H54 (cell line): ENCODE measurements at regions not wholly inside any gene's neighbourhood (a gene's known extent, or its start where the extent isn't known, plus 50 kb on each side); places are given as distances from the start of the nearest gene placed in this dataset.

Experiments used
- DNase-seq: peaks from one replicate; pipeline ENCODE4 v3.0.0; 2011; ENCODE audit warnings: low spot score, mixed read lengths; ENCODE audit not compliant: insufficient read length
- FAIRE-seq: peaks from 3 replicates; lab custom pipeline; 2011; peaks lifted over from hg19 to GRCh38; lab: Jason Lieb, UNC
- POLR2A ChIP-seq: IDR thresholded peaks from 2 replicates; pipeline ENCODE4 v1.6.1; 2011; ENCODE audit warnings: low read depth, mild to moderate bottlenecking, low read length

DNA sequence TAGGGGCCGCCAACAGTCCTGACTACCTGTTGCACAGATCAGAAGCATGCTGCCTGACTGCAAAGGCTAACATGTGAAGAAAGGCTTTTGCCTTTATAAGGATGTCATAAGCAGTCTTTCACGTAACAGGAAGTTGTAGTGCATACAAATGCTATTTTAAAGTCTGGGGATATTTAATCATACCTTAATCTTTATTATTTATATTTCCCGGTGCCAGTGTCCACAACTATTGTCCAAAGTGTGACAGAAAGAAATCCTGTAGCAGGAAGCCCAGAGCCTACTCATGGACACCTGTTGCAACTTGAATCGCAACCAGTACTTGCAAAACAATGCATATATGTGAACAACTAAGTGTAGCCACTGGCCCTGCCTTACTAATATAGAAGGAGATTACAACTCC is 235.8 kb downstream of the ALDH8A1 start:
- no peak for TF ChIP-seq POLR2A
- FAIRE-seq (no peak), DNase-seq (no peak)

DNA sequence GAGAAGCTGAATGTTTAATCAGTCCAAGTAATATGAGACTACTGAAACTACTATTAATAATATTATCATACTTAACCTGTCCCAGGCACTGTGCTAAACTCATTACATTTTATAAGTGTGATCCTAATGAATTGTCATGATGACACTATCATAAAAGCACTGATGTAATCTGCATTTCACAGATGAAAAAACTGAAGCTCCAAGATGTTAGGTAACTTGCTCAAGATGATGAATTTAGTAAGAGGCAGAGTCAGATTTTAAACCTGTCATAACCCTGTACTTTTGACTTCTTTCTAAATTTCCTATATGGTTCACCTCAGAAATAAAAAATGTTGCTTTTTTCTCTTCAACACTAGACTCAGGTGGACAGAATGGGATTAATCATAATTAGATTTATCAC is 237.6 kb downstream of the ALDH8A1 start:
- no peak for FAIRE-seq

DNA sequence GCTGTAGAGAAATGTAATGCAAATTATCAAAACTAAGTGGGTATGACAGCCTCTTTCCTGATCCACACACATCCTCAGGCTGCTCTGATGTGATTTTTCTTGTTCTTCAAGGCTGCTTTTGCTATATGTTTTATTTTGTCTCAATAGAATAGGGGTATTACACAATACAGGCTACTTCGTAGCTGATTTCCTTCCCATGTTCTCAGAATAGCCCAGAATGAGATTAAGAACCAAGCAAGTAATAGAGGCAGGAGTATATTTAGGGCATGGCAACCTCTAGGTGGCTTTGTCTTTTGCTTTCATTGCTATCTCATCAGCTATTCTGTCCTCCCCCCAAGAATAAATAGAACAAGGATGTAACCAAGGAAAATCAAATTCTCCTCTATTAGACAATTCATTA is 241.8 kb downstream of the ALDH8A1 start:
- no peak for DNase-seq
- no peak for FAIRE-seq
- no peak for TF ChIP-seq POLR2A

More for the DNA sequence above, 237.6 kb downstream of the ALDH8A1 start:
- DNase-seq, result no peak
- TF ChIP-seq POLR2A, result no peak

DNA sequence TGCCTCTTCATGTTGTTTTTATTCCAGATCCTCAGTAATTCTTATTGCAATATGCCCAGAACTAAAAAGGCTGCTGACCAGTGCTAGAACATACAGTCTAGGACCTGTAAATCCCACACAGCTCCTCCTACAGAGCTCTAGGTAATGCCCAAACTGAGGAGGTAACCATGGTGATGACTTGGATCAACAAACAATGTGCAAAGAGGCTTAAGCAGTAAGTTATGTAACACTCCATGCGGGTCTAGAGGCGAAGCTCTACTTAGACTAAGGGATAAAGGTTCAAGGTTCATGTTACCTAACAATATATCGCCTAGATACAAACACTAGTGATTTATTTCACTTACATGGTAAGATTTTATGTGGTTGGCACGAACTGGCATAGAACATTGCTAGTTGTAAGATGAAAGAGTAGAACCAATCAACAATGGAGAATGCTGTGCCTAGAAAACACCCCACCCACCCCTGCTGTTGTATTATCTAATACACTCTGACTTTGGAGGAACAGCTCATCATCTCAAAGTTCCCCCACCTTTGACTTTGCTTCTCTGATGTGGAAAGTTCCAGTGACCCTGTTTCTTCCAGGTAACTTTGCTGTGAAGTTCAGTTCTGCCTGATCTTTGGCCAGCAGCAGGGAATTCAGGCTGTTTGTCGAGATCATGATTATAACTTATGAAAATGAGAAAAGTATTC is 242.4 kb downstream of the ALDH8A1 start:
- FAIRE-seq (no peak), DNase-seq (no peak)
- no peak for TF ChIP-seq POLR2A

DNA sequence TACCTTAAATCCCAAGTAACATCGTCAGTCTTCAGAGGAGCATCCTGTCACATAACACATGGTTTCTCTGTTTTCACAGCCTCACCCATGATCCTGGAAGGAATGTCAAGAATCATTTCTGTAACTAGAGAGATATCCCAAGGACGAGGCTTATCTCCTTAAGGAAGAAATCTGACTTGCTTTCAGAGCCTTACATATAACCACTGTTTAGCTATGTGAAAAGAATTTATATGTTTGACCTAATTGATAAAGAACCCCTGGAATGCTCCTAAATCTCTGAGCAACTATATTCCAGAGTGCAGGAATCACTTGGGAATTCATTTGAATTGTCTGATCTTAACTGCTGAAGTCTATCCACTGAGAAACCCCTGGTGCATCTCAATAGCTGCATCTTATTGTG is 243.1 kb downstream of the ALDH8A1 start:
- TF ChIP-seq POLR2A, result no peak
- DNase-seq (no peak), FAIRE-seq (no peak)

DNA sequence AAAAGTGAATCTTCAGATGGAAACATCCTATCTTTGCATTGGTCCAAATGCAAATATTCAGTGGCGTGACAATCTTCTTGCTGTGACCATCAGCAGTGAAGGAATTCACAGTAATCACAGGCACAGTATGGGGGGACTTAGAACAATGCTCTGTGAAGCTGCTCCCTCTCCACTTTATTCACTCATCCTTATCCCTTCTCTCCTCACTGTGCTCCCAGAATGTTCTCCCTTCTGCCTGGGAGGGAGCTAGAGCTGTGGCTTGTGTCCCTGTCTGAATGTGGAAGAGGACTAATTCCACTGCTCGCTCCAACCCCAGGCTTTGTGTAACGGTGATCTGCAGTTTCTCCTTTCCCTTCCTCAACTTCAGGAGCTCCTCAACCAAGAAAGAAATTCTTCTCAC is 243.7 kb downstream of the ALDH8A1 start:
- DNase-seq (no peak), FAIRE-seq (no peak)
- TF ChIP-seq POLR2A, result no peak

DNA sequence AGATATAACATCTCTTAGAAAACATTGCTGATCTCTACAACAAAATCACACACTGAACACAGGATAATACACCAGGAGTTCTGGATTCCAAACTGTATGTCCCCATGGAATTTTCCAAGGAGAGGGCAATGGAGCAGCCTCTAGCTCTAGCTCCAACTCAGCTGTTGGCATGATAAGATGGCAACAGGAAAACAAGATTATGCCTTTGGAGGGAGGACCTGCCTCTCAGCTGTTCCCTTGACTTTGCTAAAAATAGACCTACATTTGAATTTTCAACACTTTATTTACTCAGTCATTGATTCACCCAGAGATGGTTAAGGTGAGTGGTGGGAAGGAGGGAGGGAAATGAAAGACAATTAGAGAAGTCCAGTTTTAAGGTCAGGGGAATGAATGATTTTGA is 246.7 kb downstream of the ALDH8A1 start:
- DNase-seq (no peak), FAIRE-seq (no peak)
- no peak for TF ChIP-seq POLR2A

DNA sequence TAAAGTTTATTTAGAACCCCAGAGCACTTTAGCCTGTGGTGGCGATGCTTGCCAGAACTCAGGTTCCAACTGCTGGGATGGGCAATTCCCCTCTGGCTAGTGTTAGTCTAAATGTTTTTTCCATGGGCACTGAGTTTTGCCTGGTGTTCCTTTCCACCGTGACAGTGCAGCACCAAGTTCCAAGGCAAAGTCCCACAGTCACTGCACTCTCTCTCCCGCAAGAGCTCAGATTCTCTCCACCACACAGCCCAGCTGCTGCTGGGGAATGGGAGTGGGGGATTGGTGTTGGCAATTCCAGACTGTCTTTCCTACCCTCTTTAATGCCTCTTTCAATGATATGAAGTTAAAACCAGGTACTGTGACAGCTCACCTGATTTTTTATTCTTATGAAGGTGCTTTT is 247.6 kb downstream of the ALDH8A1 start:
- DNase-seq (no peak), FAIRE-seq (no peak)
- TF ChIP-seq POLR2A, result no peak

DNA sequence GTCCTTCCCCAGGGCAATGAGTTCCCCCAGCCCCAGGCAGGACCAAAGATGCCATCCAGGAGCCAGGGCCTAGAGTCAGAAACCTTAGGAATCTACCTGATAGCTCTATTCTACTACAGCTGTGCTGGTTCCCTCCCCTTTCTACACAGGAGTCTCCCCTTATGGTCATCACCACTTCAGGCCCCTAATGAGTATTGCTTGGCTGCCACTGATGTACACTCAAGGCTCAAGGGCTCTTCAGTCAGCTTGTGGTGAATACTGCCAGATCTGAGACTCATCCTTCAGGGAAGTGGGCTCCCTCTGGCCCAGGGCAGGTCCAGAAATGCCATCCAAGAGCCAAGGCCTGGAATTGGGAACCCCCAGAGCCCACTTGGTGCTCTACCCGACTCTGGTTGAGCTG is 248.6 kb downstream of the ALDH8A1 start:
- FAIRE-seq (no peak), DNase-seq (no peak)
- TF ChIP-seq POLR2A, result no peak

DNA sequence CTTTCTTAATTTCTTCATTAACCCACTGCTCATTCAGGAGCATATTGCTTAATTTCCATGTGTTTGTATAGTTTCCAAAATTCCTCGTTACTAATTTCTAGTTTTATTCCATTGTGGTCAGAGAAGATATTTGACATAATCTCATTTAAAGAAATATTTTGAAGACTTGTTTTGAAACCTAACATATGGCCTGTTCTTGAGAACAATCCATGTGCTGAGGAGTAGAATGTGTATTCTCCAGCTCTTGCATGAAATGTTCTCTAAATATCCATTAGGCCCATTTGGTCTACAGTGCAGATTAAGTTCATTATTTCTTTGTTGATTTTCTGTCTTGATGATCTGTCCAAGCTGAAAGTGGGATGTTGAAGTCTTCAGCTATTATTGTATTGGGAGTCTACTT is 251.7 kb downstream of the ALDH8A1 start:
- no peak for TF ChIP-seq POLR2A
- no peak for FAIRE-seq
- no peak for DNase-seq

DNA sequence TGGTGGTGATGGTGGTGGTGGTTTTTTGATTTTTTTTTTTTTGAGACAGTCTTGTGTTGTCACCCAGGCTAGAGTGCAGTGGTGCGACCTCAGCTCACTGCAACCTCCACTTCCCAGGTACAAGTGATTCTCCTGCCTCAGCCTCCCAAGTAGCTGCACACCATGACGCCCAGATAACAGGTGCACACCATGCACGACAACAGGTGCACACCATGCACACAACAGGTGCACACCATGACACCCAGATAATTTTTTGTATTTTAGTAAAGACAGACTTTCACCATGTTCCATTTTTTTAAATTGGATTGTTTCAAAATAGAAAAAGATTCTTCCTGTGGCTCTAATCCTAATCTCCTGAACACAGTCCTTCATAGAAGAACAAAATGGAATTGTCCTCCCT is 257.9 kb downstream of the ALDH8A1 start:
- no peak for FAIRE-seq
- TF ChIP-seq POLR2A, result no peak
- DNase-seq, result no peak

DNA sequence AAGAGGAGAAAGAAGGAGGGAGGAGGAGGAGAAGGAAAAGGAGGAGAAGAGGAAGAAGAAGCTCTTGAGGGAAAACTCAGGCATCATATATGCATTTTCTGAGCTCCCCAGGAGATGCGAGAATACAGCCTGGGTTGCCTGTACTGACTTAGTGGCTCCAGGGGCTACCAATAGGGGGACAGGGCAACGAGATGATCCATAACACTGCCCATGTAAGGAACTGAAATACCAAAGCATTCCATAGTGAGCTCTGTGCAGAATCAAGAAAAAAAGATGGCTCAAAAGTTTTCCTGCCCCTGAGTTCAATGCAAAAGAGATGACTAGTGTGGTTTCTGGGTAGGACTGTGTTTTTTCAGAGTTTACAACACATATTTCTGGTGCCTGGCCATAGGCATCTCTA is 258.7 kb downstream of the ALDH8A1 start:
- no peak for DNase-seq
- no peak for FAIRE-seq
- no peak for TF ChIP-seq POLR2A

DNA sequence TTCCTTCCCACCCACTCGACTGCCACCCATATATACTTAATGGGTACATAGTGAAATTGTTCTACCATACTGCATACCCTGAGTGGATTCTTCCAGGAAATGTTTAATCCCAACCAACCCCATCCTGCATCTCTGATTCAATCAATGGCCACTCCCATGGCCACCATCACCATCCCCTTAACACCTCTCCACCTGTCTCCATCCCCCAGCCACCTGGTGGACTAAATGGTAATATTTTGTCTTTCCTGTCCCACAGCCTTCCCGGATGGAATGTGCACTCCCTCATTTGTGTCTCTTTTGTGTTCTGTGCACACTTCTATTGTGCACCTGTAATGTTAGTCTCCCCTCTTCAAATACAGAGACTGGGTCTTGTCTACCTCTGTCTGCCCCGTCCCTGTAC is 259.9 kb downstream of the ALDH8A1 start:
- DNase-seq (no peak), FAIRE-seq (no peak)
- TF ChIP-seq POLR2A, result no peak

DNA sequence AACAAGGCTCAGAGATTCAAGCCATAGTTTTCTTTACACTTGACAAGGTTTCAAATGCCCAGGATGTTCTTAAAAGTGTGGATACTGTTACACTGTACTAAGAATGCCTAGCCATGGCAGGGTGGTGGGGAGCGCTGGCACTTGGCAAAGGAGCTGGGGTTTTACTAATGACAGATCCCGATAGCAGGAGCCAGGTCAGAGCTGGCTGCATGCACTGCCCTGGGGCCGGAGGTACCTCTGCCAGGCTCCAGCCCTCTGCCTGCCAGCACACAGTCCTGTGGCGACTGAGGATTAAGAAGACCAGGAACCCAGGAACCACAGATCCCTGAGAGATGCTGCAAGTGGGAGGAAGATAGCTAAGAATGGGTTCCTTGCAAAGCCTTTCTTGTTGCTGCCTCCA is 260.3 kb downstream of the ALDH8A1 start:
- FAIRE-seq (no peak), DNase-seq (no peak)
- no peak for TF ChIP-seq POLR2A

DNA sequence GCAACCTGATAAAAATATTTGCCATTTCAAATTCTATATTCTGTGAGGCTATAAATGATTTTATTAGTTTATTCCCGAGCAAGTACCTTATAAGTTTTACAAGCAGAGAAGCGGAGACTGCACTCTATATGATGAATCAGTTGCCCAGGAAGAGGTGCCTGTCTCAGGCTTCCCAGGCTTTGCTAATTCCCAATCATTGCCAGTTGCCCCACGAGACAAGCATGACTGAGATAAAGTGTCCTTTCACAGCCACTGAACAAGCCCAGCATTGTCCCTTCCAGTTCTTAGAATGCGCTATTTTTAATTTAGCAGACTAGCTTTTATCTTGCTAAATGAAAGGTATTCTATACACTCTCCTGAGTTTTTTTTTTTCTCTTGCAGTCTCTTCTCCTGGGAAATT is 260.7 kb downstream of the ALDH8A1 start:
- TF ChIP-seq POLR2A, result no peak
- DNase-seq, result no peak

DNA sequence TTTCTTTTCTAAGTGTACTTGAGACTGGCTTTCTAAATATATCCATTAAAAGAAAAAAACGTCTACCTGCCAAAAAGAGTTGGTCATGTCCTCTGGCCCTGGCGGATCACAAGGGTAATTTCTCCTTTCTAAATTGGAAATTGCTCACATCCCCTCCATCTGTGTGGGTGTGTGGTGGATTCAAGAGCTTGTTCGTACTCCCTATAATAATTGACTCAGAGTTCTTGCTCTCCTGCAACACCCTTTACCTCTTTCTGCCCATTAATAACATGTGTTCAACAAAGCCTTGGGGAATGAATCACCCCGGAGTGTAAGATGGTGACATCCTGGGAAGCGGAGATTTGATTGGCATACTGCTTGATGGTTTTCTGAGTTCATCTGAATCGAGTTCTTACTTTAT is 263.8 kb downstream of the ALDH8A1 start:
- TF ChIP-seq POLR2A, result no peak
- FAIRE-seq (no peak), DNase-seq (no peak)

More for the DNA sequence above, 260.7 kb downstream of the ALDH8A1 start:
- no peak for FAIRE-seq

DNA sequence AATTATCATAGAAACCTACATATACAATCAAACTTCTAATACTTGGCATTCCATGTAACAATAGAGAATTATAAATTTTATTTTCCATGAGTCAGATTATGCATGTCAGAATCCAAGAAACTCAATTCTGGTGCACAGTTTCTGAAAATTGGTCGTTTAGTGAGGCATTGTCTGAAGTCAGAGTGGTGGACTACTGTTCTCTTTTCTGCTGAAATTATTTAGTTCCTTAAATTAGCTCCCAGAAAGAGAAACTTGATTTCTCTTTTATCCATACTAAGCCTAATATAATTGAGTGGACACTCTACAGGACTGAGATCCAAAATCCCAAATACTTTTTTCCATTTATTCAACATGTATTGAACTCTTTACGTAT is 265.5 kb downstream of the ALDH8A1 start:
- DNase-seq (no peak), FAIRE-seq (no peak)
- TF ChIP-seq POLR2A, result no peak
